ENCODE measurements at regions not wholly inside any gene's neighbourhood (a gene's known extent, or its start where the extent isn't known, plus 50 kb on each side); places are given as distances from the start of the nearest gene placed in this dataset.

- H3K9me3 Mint-ChIP-seq, result peaks cover 15% of the 10 kb centered on the region
- no peak overlapping the region for H3K27ac Mint-ChIP-seq
- peaks cover 3% of the 10 kb centered on the region for H3K27me3 Mint-ChIP-seq (ENCODE audit: low read depth)
- DNase-seq (ENCODE audit: low spot score in 2 of 2, unreplicated experiment in 2 of 2), result no peak
- no peak overlapping the region for H3K4me3 Mint-ChIP-seq
- TF ChIP-seq, protein P1, sequence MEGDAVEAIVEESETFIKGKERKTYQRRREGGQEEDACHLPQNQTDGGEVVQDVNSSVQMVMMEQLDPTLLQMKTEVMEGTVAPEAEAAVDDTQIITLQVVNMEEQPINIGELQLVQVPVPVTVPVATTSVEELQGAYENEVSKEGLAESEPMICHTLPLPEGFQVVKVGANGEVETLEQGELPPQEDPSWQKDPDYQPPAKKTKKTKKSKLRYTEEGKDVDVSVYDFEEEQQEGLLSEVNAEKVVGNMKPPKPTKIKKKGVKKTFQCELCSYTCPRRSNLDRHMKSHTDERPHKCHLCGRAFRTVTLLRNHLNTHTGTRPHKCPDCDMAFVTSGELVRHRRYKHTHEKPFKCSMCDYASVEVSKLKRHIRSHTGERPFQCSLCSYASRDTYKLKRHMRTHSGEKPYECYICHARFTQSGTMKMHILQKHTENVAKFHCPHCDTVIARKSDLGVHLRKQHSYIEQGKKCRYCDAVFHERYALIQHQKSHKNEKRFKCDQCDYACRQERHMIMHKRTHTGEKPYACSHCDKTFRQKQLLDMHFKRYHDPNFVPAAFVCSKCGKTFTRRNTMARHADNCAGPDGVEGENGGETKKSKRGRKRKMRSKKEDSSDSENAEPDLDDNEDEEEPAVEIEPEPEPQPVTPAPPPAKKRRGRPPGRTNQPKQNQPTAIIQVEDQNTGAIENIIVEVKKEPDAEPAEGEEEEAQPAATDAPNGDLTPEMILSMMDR (IDR thresholded peaks at IDR 0.05; ENCODE audit: unreplicated experiment), result no peak
- no peaks in the 10 kb centered on the region for H3K36me3 Mint-ChIP-seq
- peaks cover 9% of the 10 kb centered on the region for H3K4me1 Mint-ChIP-seq
These were observed 123.3 kb upstream of the B3GAT2 start for GRCh38 chr6:71080133-71080532.

GRCh38 chr6:71080826-71081225 lies 124.0 kb upstream of the B3GAT2 start:
- TF ChIP-seq, protein P1 (IDR thresholded peaks at IDR 0.05; ENCODE audit: unreplicated experiment), result no peak
- no peak overlapping the region for H3K27ac Mint-ChIP-seq
- H3K9me3 Mint-ChIP-seq, result peaks cover 15% of the 10 kb centered on the region
- no peaks in the 10 kb centered on the region for H3K36me3 Mint-ChIP-seq
- H3K4me3 Mint-ChIP-seq, result no peak overlapping the region
- DNase-seq (ENCODE audit: low spot score in 2 of 2, unreplicated experiment in 2 of 2), result no peak
- peaks cover 3% of the 10 kb centered on the region for H3K27me3 Mint-ChIP-seq (ENCODE audit: low read depth)
- H3K4me1 Mint-ChIP-seq, result peaks cover 9% of the 10 kb centered on the region

DNA sequence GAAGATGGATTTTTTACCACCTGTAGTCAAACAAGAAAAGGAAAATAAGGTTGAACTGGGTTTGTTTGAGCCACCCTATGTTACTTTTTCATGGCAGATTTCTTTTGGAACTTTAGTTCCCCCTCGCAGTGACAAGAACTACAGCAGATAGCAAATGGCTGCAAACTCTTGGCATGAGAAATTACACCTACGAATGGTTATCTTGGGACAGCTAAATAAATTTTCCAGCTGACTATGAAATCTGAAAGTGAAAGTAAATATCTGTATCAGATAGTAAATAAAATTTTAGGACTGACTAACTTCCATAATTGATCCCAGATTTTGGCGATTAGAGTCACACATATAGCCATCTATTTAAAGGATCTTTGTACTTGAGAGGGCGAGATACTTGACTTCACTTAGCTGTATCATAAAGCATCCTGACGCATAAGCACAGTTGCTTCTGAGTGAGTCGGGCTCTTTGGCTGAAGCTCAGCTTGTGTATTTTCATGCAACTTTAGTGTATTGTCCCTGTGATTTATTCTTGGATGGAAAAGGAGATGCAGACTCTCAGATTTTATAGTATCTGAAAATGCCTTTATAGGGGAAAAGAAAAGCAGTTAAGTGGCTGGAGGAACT lies 125.3 kb upstream of the B3GAT2 start:
- Mint-ChIP-seq H3K27ac (no peak overlapping the region), H3K27me3 (ENCODE audit: low read depth) (no peaks in the 10 kb centered on the region), H3K9me3 (peaks cover 12% of the 10 kb centered on the region), H3K4me1 (peaks cover 9% of the 10 kb centered on the region), H3K36me3 (no peaks in the 10 kb centered on the region), H3K4me3 (no peak overlapping the region)
- no peak for DNase-seq (ENCODE audit: low spot score in 2 of 2, unreplicated experiment in 2 of 2)
- TF ChIP-seq, protein P1 (IDR thresholded peaks at IDR 0.05; ENCODE audit: unreplicated experiment), result no peak

DNA sequence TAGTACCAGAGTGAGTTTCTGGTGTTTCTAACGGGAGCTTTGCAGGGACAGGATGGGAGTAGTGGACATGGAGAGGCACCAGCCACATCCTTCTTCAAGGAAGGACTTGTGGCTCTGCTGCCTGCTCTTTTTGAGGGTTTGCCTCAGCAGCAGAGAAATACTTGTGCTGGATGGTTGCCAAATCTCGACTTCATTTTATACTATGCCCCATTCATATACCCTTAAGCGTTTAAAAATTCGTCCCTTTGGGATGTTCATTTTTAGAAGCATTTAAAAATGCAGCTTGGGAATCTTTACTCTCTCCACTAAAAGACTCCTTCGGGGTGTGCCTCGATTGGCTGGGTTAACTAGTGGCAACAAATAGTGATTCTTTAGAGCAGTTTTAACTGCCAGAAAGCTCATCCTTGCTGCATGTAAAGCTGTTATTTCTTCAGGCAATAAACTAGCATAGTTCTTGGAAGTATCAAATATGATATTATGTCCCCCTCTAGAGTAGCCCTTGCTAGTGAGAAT lies 126.5 kb upstream of the B3GAT2 start:
- Mint-ChIP-seq H3K4me3 (no peak overlapping the region), H3K36me3 (no peaks in the 10 kb centered on the region), H3K9me3 (peaks cover 4% of the 10 kb centered on the region), H3K4me1 (peaks cover 9% of the 10 kb centered on the region), H3K27me3 (ENCODE audit: low read depth) (no peaks in the 10 kb centered on the region), H3K27ac (no peak overlapping the region)
- TF ChIP-seq, protein P1 (IDR thresholded peaks at IDR 0.05; ENCODE audit: unreplicated experiment), result no peak
- DNase-seq (ENCODE audit: low spot score in 2 of 2, unreplicated experiment in 2 of 2), result no peak

DNA sequence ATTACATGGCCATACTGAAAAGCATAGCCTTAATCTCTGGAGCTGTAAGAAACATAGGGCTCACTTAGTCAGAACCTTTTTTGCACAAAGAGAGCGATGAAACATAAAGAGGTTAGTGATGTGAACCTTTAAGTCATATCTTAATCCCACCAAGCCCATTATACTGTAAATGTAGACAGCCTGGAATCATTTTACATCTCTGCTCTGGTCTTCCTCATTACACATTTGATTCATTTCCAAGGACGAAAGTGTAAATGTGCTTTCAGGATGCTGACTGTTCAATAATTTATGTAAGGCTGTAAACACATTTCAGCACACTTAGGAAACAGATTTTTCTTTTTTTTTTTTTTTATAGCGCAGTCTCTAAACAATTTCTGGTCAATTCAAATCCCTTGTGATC lies 131.3 kb upstream of the B3GAT2 start:
- no peak overlapping the region for H3K4me3 Mint-ChIP-seq
- no peaks in the 10 kb centered on the region for H3K9me3 Mint-ChIP-seq
- TF ChIP-seq, protein P1 (IDR thresholded peaks at IDR 0.05; ENCODE audit: unreplicated experiment), result no peak
- peaks cover under 1% of the 10 kb centered on the region for H3K27me3 Mint-ChIP-seq (ENCODE audit: low read depth)
- DNase-seq (ENCODE audit: low spot score in 2 of 2, unreplicated experiment in 2 of 2), result no peak
- H3K36me3 Mint-ChIP-seq, result no peaks in the 10 kb centered on the region
- H3K27ac Mint-ChIP-seq, result no peak overlapping the region
- H3K4me1 Mint-ChIP-seq, result no peaks in the 10 kb centered on the region

Data from mesothelial cell of epicardium (in vitro differentiated cells).